ENCODE measurements at regions not wholly inside any gene's neighbourhood (a gene's known extent, or its start where the extent isn't known, plus 50 kb on each side); places are given as distances from the start of the nearest gene placed in this dataset.

GRCh38 chr14:101360054-101360911 is 201.0 kb upstream of the DIO3 start:
- DNase-seq (ENCODE audit: low spot score), result no peak

GRCh38 chr14:101361044-101361443 is 200.3 kb upstream of the DIO3 start:
- no peak for DNase-seq (ENCODE audit: low spot score)

GRCh38 chr14:101361451-101362433 is 199.6 kb upstream of the DIO3 start:
- no peak for DNase-seq (ENCODE audit: low spot score)

GRCh38 chr14:101362529-101363260 is 198.6 kb upstream of the DIO3 start:
- DNase-seq (ENCODE audit: low spot score), result no peak

- DNase-seq (ENCODE audit: low spot score), result no peak
These were observed 198.1 kb upstream of the DIO3 start for GRCh38 chr14:101363261-101363555.

GRCh38 chr14:101363880-101364391 is 197.4 kb upstream of the DIO3 start:
- no peak for DNase-seq (ENCODE audit: low spot score)

GRCh38 chr14:101364503-101365328 is 196.6 kb upstream of the DIO3 start:
- no peak for DNase-seq (ENCODE audit: low spot score)

- no peak for DNase-seq (ENCODE audit: low spot score)
These were observed 195.8 kb upstream of the DIO3 start for GRCh38 chr14:101365329-101366158.

- DNase-seq (ENCODE audit: low spot score), result no peak
These were observed 193.7 kb upstream of the DIO3 start for GRCh38 chr14:101367421-101368261.

- no peak for DNase-seq (ENCODE audit: low spot score)
These were observed 192.7 kb upstream of the DIO3 start for GRCh38 chr14:101368629-101369028.

GRCh38 chr14:101369194-101369915 is 191.9 kb upstream of the DIO3 start:
- DNase-seq (ENCODE audit: low spot score), result no peak

- DNase-seq (ENCODE audit: low spot score), result no peak
These were observed 191.2 kb upstream of the DIO3 start for GRCh38 chr14:101369916-101370592.

- DNase-seq (ENCODE audit: low spot score), result no peak
These were observed 190.4 kb upstream of the DIO3 start for GRCh38 chr14:101370593-101371569.

- no peak for DNase-seq (ENCODE audit: low spot score)
These were observed 189.2 kb upstream of the DIO3 start for GRCh38 chr14:101371799-101372793.

GRCh38 chr14:101372894-101373620 is 188.2 kb upstream of the DIO3 start:
- no peak for DNase-seq (ENCODE audit: low spot score)
